ENCODE measurements at regions not wholly inside any gene's neighbourhood (a gene's known extent, or its start where the extent isn't known, plus 50 kb on each side); places are given as distances from the start of the nearest gene placed in this dataset.

- Histone ChIP-seq H3K4me2 (ENCODE audit: low read length) (no peak overlapping the region), H3K9me3 (ENCODE audit: control insufficient read depth in 1 of 2, insufficient read depth in 1 of 2, low read depth in 1 of 2, low read length in 2 of 2) (no peaks in the 10 kb centered on the region), H3K4me1 (ENCODE audit: control insufficient read depth in 1 of 2, insufficient read depth in 2 of 2, low read length in 2 of 2) (no peaks in the 10 kb centered on the region), H3K79me2 (ENCODE audit: insufficient read depth, low read length) (no peaks in the 10 kb centered on the region; the same call in 1 of the 2 replicates), H2AFZ (ENCODE audit: low read depth, low read length, poor library complexity, severe bottlenecking) (no peak overlapping the region), H3K9me2 (ENCODE audit: insufficient read depth) (no peaks in the 10 kb centered on the region; the same call in 1 of the 2 replicates), H3K27ac (ENCODE audit: low read depth, low read length) (no peak overlapping the region), H3K9ac (ENCODE audit: low read length) (no peak overlapping the region), H3K36me3 (ENCODE audit: control insufficient read depth in 1 of 2, insufficient read depth in 2 of 2, low read length in 2 of 2) (no peaks in the 10 kb centered on the region), H4K20me1 (ENCODE audit: insufficient read depth) (no peaks in the 10 kb centered on the region), H3K4me3 (replicated peaks in 1 of 2; ENCODE audit: low read depth in 1 of 2, low read length in 2 of 2) (no peak overlapping the region), H3K27me3 (ENCODE audit: insufficient read depth, low read length) (no peaks in the 10 kb centered on the region)
- RAD21 ChIA-PET (ENCODE audit: low non-redundant PET in 1 of 2, low total read pairs in 2 of 2, uncharacterized antibody in 2 of 2, unreplicated experiment in 2 of 2) = no interaction called here
- POLR2A ChIA-PET = no interaction called here
- BruUV-seq (replicated peaks) = no TSS peak
- ATAC-seq (no peak), DNase-seq (ENCODE audit: low read depth, low spot score) (no peak)
- intact Hi-C loops (cut with micrococcal nuclease) = no loop called here
- TF ChIP-seq JUND (IDR thresholded peaks at IDR 0.05) (no peak), CBX3 (IDR thresholded peaks at IDR 0.05; ENCODE audit: low read depth) (no peak), SIN3A (IDR thresholded peaks at IDR 0.05; ENCODE audit: low read depth) (no peak), ATF3 (IDR thresholded peaks at IDR 0.05) (no peak), EGR1 (IDR thresholded peaks at IDR 0.05; ENCODE audit: low read depth) (no peak)
- CTCF ChIA-PET = interaction anchor here (2.5 kb wide), 1 partner anchor 10 kb away, joined by 7 read pairs; no protein-coding TSS in a partner anchor
These were observed 453.5 kb upstream of the SEMA3A start for GRCh38 chr7:84647797-84648757.

- BruUV-seq (replicated peaks) = no TSS peak
- H3K9me2 ChIP-seq (ENCODE audit: insufficient read depth) = no peaks in the 10 kb centered on the region
- TF ChIP-seq TCF7L2 (IDR thresholded peaks at IDR 0.05; ENCODE audit: borderline replicate concordance, extremely low read depth, insufficient read depth, insufficient read length) (no peak), CEBPB (IDR thresholded peaks at IDR 0.05; ENCODE audit: low read depth) (no peak), CTCF (IDR thresholded peaks at IDR 0.05 in 2 of 3, conservative IDR thresholded peaks at IDR 0.05 in 1 of 3; ENCODE audit: borderline replicate concordance in 1 of 3, insufficient read depth in 1 of 3, low read depth in 2 of 3, low read length in 2 of 3) (no peak), JUND (IDR thresholded peaks at IDR 0.05) (no peak), ZNF274 (IDR thresholded peaks at IDR 0.05; ENCODE audit: low read depth, low read length) (no peak), RAD21 (IDR thresholded peaks at IDR 0.05; ENCODE audit: low read depth) (no peak), POLR2AphosphoS5 (IDR thresholded peaks at IDR 0.05; ENCODE audit: low read depth, low read length) (no peak), ZFX (IDR thresholded peaks at IDR 0.05) (no peak), FOSL1 (IDR thresholded peaks at IDR 0.05; ENCODE audit: low read depth) (no peak)
- DNase-seq (ENCODE audit: low read depth, low spot score) = no peak
- no peaks in the 10 kb centered on the region for H4K20me1 ChIP-seq (ENCODE audit: insufficient read depth)
- H3K36me3 ChIP-seq (ENCODE audit: control insufficient read depth in 1 of 2, insufficient read depth in 2 of 2, low read length in 2 of 2) = no peaks in the 10 kb centered on the region
- no peak for ATAC-seq
- no peak overlapping the region for H3K4me3 ChIP-seq (replicated peaks in 1 of 2; ENCODE audit: low read depth in 1 of 2, low read length in 2 of 2)
- peak overlapping the region; percentile 32 for H2AFZ ChIP-seq (ENCODE audit: low read depth, low read length, poor library complexity, severe bottlenecking)
- ChIA-PET CTCF (no interaction called here), POLR2A (no interaction called here), RAD21 (ENCODE audit: low non-redundant PET in 1 of 2, low total read pairs in 2 of 2, uncharacterized antibody in 2 of 2, unreplicated experiment in 2 of 2) (no interaction called here)
- H3K9ac ChIP-seq (ENCODE audit: low read length) = no peak overlapping the region
- H3K27me3 ChIP-seq (ENCODE audit: insufficient read depth, low read length) = no peaks in the 10 kb centered on the region
- no peaks in the 10 kb centered on the region for H3K79me2 ChIP-seq (ENCODE audit: insufficient read depth, low read length)
- H3K9me3 ChIP-seq (ENCODE audit: control insufficient read depth in 1 of 2, insufficient read depth in 1 of 2, low read depth in 1 of 2, low read length in 2 of 2) = no peaks in the 10 kb centered on the region
- intact Hi-C loops (cut with micrococcal nuclease) = no loop called here
- no peak overlapping the region for H3K4me2 ChIP-seq (ENCODE audit: low read length)
- peaks cover 0 to 7% of the 10 kb centered on the region in 2 experiments; a peak in 1 of 4 replicates for H3K4me1 ChIP-seq (ENCODE audit: control insufficient read depth in 1 of 2, insufficient read depth in 2 of 2, low read length in 2 of 2)
- H3K27ac ChIP-seq (ENCODE audit: low read depth, low read length) = no peak overlapping the region
These were observed 448.0 kb upstream of the SEMA3A start for GRCh38 chr7:84642611-84643010.

Measured in HCT116 (cell line).